Activated T-cell treated with anti-CD3 and anti-CD28 coated beads, Interleukin-2, amount 50 U/mL, for 4 hours (primary cell): ENCODE measurements at regions not wholly inside any gene's neighbourhood (a gene's known extent, or its start where the extent isn't known, plus 50 kb on each side); places are given as distances from the start of the nearest gene placed in this dataset.

Source experiments
- ATAC-seq, 2 donors: fragments of 200-7000 bp; cut with Tn5 transposase; one replicate each; pipeline ENCODE4 v1.10.0; 2021
- DNase-seq: peaks from one replicate; pipeline ENCODE4 v3.0.0-alpha.2; 2020
- H3K27me3 Mint-ChIP-seq: one replicate; pipeline ENCODE4 v1.8.0; 2021; ENCODE audit warnings: low read depth, mixed read lengths
- H3K36me3 Mint-ChIP-seq: one replicate; pipeline ENCODE4 v1.8.0; 2022; ENCODE audit warnings: mixed read lengths; ENCODE audit not compliant: insufficient read depth
- H3K4me1 Mint-ChIP-seq: one replicate; pipeline ENCODE4 v1.8.0; 2021; ENCODE audit warnings: low read depth, mixed read lengths
- H3K4me3 Mint-ChIP-seq: one replicate; pipeline ENCODE4 v1.8.0; 2021; ENCODE audit warnings: mild to moderate bottlenecking, moderate library complexity, mixed read lengths
- H3K9me3 Mint-ChIP-seq: one replicate; pipeline ENCODE4 v1.8.0; 2021; ENCODE audit warnings: mixed read lengths

DNA sequence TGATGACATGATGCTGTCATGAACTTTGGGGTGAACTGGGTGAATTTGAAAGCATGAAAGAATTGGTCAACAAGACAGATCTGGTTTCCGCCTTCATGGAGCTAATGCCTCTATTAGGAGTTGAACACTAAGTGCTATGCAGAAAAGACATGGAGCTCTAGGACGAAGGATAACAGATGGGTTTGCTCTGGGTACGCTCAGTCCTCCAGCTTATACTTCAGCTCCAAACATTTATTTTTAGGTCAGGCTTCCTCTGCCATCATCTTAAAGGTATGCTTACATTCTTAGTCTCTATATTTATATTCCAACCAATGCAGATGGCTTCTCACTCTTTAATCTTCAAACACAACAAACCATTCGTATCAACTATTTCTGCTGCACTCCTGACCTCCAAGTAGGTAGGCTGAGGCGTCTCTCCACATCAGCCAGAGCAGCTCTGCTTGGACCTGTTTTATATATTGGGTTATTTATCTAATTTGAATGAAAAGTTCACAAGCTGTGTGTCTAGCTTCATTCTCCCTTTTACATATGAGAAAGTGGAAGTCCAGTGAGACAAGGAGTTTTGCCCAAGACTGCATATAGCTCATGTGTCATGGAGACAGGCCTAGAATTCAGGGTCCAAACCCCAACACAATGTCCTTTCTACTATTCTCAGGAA, 226.3 kb downstream of the SPTSSA start:
- ATAC-seq (no peak), DNase-seq (no peak)
- peaks cover 8% of the 10 kb centered on the region for H3K27me3 Mint-ChIP-seq
- no peaks in the 10 kb centered on the region for H3K9me3 Mint-ChIP-seq
- no peaks in the 10 kb centered on the region for H3K4me1 Mint-ChIP-seq
- H3K36me3 Mint-ChIP-seq: no peaks in the 10 kb centered on the region
- no peak overlapping the region for H3K4me3 Mint-ChIP-seq

DNA sequence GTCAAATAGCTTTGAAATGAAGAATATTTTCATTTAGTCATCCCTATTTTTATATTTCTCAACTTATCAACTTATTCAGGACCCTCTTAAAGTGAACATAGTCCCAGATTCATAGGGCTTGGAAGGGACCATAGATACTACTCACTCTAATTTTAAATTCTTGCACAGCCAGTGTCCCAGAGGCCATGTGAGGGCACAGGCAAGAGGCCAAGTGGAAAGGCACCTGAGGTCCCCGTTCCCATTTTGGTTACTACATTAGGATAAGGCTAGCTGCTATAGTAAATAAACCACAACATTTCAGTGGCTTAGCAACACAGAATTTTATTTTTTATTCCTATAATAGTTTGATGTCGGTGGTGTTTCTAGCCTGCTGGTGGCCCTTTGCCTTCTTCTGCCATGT, 227.8 kb downstream of the SPTSSA start:
- Mint-ChIP-seq H3K4me3 (no peak overlapping the region), H3K36me3 (no peaks in the 10 kb centered on the region), H3K4me1 (no peaks in the 10 kb centered on the region), H3K27me3 (peaks cover 9% of the 10 kb centered on the region), H3K9me3 (no peaks in the 10 kb centered on the region)
- DNase-seq (no peak), ATAC-seq (no peak)

DNA sequence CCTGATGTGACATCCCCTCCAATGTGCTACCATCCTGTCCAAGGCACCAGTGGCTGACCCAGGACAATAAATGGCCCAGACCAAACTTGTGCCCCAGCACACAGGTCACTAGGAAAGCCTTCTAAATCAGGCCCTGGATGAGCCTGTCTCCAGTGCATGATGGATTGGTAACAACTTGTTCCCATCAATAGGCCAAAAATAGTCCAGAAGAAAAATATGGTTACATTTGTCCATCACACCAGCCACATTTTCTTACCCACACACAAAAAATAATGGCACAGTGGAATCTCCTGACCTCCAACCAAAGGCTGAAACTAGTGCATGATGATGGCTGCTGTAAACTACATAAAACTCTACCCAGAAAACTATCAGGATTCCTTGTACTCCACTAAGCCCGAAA, 228.4 kb downstream of the SPTSSA start:
- Mint-ChIP-seq H3K36me3 (no peaks in the 10 kb centered on the region), H3K4me3 (no peak overlapping the region), H3K4me1 (no peaks in the 10 kb centered on the region), H3K9me3 (no peaks in the 10 kb centered on the region), H3K27me3 (peaks cover 9% of the 10 kb centered on the region)
- DNase-seq (no peak), ATAC-seq (no peak)

DNA sequence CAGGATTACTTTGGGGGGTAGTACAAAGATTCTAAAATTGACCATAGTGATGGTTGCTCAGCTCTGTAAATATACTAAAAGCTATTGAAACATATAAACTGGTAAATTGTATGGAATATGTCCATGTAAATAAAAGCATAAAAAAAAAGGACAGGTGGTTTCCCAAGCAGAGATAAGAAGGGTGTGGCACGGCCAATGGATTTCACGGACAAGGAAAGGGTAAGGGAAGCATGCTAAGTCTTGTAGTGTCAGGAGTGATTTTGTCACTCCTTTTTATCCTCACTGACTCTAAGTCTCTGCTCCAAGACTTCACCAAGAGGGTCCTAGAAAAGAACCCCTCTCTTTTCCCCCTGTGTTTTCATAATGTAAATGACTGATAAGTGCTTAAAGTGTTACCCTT, 229.2 kb downstream of the SPTSSA start:
- Mint-ChIP-seq H3K4me1 (peaks cover 3% of the 10 kb centered on the region), H3K27me3 (peaks cover 7% of the 10 kb centered on the region), H3K36me3 (no peaks in the 10 kb centered on the region), H3K9me3 (no peaks in the 10 kb centered on the region), H3K4me3 (no peak overlapping the region)
- ATAC-seq (no peak), DNase-seq (no peak)

DNA sequence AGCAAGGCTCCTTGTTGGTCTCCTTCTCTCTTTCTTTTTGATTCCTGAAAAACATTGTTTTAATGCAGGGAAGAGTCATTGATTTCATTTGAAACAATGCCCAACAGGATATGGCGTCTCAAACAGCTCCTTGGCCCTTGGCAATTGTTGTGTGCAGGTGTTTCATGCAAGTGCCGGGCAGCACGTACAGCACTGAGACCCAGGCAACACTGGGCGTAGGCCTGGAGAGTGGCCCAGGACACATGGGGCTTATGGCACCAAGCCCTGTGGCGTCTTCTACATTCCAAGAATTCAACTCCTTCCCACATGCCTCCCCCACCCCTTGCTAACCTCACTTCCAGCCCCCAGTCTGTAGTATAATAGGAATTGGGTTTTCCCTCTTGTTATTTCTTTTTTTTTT, 230.4 kb downstream of the SPTSSA start:
- DNase-seq (no peak), ATAC-seq (no peak)
- no peaks in the 10 kb centered on the region for H3K9me3 Mint-ChIP-seq
- no peak overlapping the region for H3K4me3 Mint-ChIP-seq
- no peaks in the 10 kb centered on the region for H3K36me3 Mint-ChIP-seq
- peaks cover 5% of the 10 kb centered on the region for H3K4me1 Mint-ChIP-seq
- H3K27me3 Mint-ChIP-seq: peaks cover 8% of the 10 kb centered on the region

DNA sequence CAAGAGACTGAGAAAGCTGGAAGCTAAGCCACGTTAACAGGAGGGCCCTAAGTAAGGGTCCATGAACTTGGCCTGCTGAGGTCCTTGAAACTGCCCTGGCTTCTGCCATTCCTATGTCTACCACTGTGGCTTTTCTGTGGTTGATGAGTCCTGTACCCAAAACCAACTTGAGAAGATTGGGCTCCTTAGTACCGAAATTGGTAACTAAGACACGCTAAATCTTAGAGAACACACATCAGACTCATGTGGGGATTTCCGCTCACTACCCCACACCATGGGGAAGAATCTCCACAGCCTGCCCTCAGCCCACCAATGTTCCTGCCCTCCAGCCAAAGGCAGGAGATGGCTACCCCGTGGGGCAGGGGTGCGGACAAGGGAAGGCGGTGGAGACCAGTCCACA, 232.9 kb downstream of the SPTSSA start:
- no peak for DNase-seq
- no peaks in the 10 kb centered on the region for H3K36me3 Mint-ChIP-seq
- H3K4me3 Mint-ChIP-seq: no peak overlapping the region
- peak in 1 of 2 donors; percentile 43 for ATAC-seq
- peaks cover 5% of the 10 kb centered on the region for H3K27me3 Mint-ChIP-seq
- no peaks in the 10 kb centered on the region for H3K9me3 Mint-ChIP-seq
- H3K4me1 Mint-ChIP-seq: peaks cover 5% of the 10 kb centered on the region

DNA sequence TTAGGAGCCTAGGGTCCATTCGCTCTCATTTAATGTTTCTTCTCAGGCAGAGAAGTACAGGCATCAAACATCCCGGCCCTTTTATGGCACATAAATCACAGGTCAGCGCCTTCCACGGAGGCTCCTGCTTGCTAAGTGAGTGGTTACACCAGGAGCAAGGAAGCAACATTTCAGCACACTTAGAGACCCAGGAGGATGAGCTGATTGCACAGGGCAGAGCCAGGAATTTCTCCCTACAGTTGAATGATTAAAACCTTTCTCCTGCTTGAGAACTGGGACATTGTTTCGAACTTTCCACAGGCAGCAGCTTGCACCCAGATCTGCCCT, 233.4 kb downstream of the SPTSSA start:
- H3K27me3 Mint-ChIP-seq: peaks cover 5% of the 10 kb centered on the region
- no peak overlapping the region for H3K4me3 Mint-ChIP-seq
- no peaks in the 10 kb centered on the region for H3K9me3 Mint-ChIP-seq
- H3K4me1 Mint-ChIP-seq: peaks cover 5% of the 10 kb centered on the region
- no peaks in the 10 kb centered on the region for H3K36me3 Mint-ChIP-seq
- ATAC-seq (no peak), DNase-seq (no peak)

DNA sequence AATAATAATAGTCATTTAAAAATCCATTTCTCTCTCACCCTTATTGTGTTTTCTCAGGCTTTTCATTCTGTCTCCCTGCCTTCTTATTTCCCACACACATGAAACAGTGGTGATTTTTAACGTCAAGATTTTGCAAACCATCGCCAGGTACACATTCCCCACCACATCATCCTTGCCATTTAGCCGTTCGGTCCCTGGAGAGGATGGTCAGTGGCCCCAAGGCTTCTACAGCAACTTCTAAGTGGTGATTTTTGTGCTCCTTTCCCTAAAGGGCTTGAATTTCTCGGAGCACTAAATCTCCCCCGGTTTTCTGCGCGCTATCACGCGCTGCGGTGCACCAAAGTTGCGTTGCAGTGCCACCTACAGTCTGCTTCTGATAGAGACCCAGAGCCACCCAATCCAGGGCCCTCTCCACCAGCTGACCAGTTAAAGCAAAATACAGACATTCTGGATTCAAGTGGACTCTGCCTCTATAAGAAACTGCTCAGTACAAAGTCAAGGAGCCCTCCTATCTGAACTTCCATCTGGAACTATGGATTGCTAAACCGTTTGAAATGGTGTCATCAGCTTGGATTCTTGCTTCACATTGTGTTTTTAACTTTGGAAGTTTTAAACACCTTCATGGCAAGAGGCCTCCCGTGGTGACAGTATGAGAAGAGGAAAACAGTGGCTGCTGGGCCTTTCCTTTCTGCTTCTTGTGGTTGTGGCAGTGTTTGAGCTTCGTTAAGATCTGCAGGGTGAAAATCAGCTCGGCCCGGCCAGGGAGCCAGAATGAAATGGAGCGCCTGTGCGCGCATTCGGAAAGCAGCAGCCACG, 234.0 kb downstream of the SPTSSA start:
- Mint-ChIP-seq H3K4me3 (peak overlapping the region; percentile 35), H3K27me3 (peaks cover 5% of the 10 kb centered on the region), H3K9me3 (no peaks in the 10 kb centered on the region), H3K4me1 (peaks cover 5% of the 10 kb centered on the region), H3K36me3 (no peaks in the 10 kb centered on the region)
- ATAC-seq: peak; percentile 80
- peak; percentile 38 for DNase-seq

DNA sequence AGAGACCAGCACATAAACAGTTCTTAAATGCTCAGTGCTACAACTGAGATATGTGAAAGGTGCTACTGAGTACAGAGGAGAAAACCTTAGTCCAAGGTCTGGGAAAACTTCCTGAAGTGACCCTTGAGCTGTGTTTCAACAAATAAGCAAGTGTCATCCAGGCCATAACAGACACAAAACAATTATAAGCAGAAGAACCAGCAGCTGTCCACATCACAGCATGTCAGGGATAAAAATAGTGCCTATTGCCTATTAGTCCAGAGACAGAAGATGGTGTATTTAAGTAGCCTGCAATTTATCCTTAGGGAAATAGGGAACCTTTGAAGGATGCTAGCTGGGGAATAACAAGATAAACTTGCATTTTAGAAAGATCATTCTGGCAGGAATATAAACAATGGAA, 237.8 kb downstream of the SPTSSA start:
- ATAC-seq (no peak), DNase-seq (no peak)
- peaks cover 3% of the 10 kb centered on the region for H3K27me3 Mint-ChIP-seq
- H3K4me3 Mint-ChIP-seq: no peak overlapping the region
- no peaks in the 10 kb centered on the region for H3K36me3 Mint-ChIP-seq
- H3K9me3 Mint-ChIP-seq: no peaks in the 10 kb centered on the region
- peaks cover 12% of the 10 kb centered on the region for H3K4me1 Mint-ChIP-seq

DNA sequence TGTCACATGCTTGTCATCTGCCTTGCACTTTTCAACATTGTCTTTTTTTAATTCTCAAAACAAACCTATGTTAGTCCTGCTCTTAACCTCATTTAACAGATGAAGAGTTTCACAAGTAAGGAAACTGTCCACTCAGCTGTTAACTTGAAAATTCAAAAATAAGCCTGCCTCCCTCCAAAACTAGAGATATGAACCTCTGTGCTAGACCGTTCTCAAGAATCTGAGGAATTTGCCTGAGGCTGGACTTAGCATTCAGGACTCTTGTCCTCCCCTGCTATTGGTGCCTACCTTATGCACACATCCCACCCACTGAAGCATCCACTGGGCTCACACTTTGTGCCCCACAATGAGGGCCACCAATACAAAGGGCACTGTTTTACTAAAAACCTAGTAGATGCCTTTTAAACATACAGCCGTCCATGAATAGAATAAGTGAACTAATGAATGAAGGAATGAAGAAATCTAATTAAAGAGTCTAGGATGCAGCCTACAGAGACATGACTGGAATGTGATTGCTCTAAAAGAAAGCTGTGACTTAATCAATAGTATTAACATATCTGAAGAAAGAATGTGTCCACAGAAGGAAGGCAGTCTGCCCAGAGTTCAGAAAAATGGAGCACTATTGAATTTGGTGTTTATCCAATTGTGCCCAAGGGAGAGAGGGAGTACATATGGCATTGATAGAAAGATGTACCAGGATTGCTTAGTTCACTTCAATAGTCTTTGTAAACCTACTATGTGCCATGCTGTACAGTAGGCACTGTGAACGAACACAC, 238.5 kb downstream of the SPTSSA start:
- Mint-ChIP-seq H3K27me3 (peaks cover 3% of the 10 kb centered on the region), H3K4me3 (no peak overlapping the region), H3K9me3 (no peaks in the 10 kb centered on the region), H3K4me1 (peaks cover 12% of the 10 kb centered on the region), H3K36me3 (no peaks in the 10 kb centered on the region)
- DNase-seq (no peak), ATAC-seq (no peak)

DNA sequence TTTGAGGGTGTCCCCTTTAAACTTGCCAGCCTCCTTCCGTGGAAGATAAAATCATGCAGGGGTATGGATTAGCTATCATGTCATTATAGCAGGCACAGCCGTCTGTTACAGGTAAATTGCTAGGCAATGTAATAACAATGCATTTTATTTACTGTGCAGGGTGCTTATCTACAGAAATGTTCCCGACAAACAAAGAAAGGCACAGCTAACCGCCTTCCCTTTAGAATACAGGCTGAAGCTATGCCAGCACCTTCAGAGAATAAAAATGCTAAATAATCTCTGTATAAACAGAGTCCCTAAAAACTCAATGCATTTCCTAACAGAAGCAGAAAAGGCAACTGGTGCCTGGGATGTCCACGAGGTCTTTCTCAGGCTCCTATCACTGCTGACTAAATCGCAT, 239.2 kb downstream of the SPTSSA start:
- Mint-ChIP-seq H3K4me3 (no peak overlapping the region), H3K27me3 (peaks cover 2% of the 10 kb centered on the region), H3K4me1 (peaks cover 9% of the 10 kb centered on the region), H3K9me3 (no peaks in the 10 kb centered on the region), H3K36me3 (no peaks in the 10 kb centered on the region)
- ATAC-seq (no peak), DNase-seq (no peak)

DNA sequence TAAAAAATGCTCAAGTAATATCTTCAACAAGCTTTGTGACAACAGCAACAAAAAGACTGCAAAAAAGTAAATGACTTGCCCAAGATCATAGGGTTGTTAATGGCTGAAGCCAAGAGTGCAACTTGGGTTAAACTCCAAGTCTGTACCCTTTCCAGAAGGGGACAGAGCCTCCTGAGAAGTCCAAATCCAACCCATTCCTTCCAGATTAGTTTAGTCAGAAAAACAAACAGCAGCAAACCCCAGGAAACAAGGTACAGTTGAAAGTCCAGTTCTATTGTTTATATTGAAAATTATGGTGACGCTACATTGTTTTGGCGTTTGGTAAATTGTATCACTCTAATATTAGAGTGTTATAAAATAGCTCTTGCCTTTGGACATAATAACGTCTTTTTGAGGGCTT, 239.9 kb downstream of the SPTSSA start:
- no peak overlapping the region for H3K4me3 Mint-ChIP-seq
- no peaks in the 10 kb centered on the region for H3K27me3 Mint-ChIP-seq
- DNase-seq (no peak), ATAC-seq (no peak)
- no peaks in the 10 kb centered on the region for H3K36me3 Mint-ChIP-seq
- no peaks in the 10 kb centered on the region for H3K9me3 Mint-ChIP-seq
- peaks cover 7% of the 10 kb centered on the region for H3K4me1 Mint-ChIP-seq

DNA sequence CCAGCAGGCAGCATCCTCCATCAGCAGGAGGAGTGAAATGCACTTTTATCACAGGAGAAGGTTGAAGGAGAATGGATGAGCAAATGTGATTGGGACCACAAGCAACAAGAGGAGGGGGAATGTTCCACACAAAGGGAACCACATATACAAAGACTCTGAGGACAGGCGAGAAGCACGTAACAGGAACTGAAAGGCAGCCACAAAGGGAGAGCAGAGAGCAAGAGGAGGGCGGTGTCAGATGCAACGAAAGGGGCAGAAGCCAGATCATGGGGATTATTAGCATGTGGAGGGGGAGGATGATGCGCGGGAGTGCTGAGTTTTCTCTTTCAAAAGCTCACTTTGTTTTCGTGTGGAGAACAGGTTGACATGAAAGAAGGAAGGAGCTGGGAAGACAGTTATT, 241.1 kb downstream of the SPTSSA start:
- no peaks in the 10 kb centered on the region for H3K27me3 Mint-ChIP-seq
- H3K4me3 Mint-ChIP-seq: peak overlapping the region; percentile 31
- H3K4me1 Mint-ChIP-seq: peaks cover 7% of the 10 kb centered on the region
- ATAC-seq (peak; percentile 51 to 59), DNase-seq (no peak)
- no peaks in the 10 kb centered on the region for H3K36me3 Mint-ChIP-seq
- H3K9me3 Mint-ChIP-seq: no peaks in the 10 kb centered on the region

DNA sequence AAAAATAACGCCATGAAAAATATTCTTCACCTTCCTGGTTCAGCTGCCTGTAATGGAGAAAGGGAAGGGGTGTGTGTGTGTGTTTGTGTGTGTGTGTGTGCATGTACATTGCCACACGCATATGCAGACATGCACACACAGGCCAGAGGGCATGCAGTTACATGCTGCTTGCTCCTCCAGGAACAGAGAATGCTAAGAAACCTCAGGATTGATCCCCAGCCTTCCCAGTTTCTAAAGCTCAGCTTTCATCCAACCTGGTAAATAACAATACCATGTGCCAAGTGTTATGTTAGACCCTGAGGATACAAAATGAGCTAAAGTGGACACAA, 241.7 kb downstream of the SPTSSA start:
- Mint-ChIP-seq H3K27me3 (no peaks in the 10 kb centered on the region), H3K4me3 (no peak overlapping the region), H3K4me1 (peaks cover 7% of the 10 kb centered on the region), H3K36me3 (no peaks in the 10 kb centered on the region), H3K9me3 (no peaks in the 10 kb centered on the region)
- DNase-seq (no peak), ATAC-seq (no peak)
